ENCODE measurements at regions not wholly inside any gene's neighbourhood (a gene's known extent, or its start where the extent isn't known, plus 50 kb on each side); places are given as distances from the start of the nearest gene placed in this dataset.

DNA sequence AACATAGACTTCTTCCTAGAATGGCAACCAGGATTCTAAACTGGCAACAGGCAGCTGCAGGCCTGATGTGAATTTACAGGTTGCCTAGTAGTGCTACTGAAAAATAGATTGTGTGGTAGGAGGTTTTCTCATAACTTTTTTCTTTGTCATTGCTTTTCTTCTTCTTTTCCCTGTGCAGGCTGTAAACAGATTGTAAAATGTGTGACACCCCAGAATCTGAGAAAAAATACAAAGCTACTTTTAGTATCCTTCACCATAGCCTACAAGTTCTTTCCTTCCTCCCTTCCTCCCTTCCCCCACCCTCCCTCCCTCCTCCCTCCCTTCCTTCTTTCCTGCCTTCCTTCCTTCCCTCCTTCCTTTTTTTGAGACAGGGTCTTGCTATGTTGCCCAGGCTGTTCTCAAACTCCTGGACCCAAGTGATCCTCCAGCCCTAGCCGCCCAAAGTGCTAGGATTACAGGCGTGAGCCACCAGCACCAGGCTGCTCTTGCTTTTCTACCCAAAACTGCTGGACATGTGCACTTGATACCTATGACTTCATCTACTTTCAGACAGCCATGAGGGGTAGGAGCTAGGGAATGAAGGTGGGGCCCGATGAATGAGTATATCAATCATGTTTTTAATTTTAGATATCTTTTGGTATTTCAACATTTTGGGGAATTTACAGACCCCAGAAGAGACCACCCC lies 114.2 kb upstream of the EEA1 start:
- no peak for DNase-seq

DNA sequence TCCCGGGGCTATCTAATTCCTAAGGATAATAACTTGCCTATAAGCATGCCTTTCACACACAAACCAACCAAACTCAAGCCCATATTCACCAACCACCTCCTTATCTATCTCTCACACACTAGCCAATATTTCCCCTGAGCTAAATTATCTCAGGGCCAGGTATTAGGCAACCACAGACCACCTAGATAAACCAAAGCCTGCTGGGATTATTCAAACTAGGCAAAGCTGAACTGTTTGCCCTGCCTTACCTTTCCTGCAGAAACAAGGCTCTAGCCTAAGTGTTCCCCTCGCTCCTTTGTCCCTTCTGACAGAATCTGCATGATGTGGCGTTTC lies 114.7 kb upstream of the EEA1 start:
- DNase-seq: no peak

DNA sequence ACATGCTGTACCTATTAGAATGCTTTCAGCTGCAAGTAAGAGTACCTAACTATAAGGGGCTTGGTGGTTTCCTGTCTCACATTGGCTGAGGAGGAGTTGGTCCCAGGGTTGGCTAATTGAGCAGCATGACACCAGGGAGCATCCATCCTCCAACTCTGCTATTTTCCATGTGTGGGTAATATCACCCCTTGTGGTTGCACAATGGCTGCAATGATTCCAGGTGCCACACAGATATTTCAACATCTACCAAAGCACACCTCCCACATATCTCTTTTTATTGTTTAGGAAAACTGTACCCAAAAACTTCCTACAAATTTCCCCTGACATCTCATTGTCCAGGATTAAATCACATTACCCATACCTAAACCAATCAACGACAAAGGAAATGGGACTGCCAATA lies 118.0 kb upstream of the EEA1 start:
- DNase-seq: no peak

DNA sequence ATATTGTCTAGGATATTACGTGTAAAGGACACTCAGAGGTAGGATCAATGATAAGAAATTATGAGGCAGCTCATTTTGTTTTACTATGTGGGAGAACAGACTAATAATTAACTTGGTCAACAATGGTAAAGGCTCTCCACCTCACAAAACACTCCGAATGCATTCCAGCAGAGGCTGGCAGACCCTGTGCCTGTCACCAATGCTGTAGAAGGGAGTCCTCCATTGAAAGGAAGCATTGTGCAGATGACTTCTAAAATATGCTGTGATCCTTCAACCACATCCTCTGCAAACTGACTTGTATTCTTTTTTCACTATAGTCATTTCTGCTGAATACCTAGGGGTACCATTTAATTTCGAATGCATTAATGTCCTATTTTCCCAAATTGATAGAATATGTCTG lies 119.6 kb upstream of the EEA1 start:
- DNase-seq: no peak

DNA sequence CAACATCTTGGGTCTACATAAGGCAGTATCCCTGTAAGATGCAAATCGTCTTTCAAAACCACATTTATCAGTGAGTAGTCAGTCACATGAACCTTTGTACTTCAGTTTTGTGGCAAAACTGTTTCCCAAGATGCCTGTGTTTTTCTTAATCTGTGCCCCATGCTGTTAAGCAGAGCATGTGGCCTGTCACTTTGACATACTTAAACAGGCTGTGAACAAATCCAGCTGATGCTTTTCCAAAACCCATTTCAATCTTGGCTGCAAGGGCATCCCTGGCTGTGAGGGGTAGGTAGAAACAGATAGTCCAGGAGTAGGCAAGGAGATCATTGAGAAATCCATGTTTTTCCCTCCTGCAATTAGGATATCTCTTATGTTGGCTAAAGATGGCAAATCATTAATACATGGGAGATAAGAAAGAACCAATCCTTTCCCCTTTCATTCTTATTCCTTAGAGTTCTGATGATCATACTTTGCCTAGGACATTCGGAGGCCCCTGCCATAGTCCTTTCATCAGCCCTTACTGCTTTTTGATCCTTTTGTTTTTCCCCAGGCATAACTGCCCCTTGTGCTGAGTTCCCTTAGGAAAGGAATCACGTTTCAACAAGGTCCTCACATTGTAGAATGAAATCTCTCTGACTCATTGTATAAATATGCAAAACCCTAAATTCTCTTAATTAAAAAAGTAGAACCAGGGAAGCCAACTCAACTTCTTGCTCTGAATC lies 121.1 kb upstream of the EEA1 start:
- peak in 1 of 14 donors; percentile 30 for DNase-seq

DNA sequence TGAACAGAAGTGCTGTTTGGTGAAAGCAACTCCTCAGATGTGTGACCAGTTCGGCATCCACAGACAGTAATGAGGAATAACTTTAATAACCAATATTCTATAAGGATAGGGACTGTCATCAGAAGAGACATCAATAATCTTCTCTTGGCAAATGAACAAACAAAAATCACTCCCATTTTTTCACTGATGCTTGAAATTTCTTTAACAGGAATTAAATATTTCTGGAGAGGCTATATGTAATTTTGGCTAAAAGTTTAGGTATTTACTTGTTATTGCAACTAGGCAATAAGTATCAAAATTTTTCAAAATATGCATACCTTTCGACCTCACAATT lies 121.6 kb upstream of the EEA1 start:
- DNase-seq: no peak

DNA sequence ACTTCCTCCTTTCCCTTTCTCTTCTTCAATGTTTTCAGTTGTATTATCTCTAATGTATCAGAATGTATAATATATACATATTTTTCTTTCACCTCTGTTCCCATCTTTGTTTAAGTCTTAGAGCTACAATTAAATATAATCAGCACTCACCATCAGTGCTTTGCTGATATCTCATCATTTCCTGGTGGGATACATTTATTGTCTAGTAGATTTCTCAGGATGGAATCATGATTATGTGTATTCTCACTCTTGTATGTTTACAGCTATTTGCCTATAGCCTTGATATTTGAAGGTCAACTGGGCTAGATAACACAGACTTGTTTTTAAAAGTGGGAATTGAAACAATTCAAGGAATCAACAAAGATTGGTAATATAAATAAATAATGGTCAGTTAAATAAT lies 124.9 kb upstream of the EEA1 start:
- DNase-seq: no peak

DNA sequence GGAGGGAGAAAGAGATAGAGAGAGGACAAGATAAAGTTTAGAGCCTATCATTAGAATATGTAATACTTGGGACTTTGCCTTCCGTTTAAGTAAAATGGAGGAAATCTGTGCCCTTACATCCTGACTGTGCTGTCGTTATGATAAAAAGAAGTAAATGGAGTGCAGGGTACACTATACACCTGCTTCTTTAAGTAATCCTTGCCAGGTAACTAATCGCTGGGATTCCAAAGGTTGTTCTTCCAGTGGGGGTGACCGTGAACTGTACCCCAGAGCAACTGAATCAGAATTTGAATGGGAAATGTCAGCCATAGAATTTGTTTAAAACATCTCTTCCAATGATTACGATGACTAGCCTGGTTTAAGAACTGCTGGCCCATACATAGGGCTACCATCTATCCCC lies 126.1 kb upstream of the EEA1 start:
- no peak for DNase-seq

DNA sequence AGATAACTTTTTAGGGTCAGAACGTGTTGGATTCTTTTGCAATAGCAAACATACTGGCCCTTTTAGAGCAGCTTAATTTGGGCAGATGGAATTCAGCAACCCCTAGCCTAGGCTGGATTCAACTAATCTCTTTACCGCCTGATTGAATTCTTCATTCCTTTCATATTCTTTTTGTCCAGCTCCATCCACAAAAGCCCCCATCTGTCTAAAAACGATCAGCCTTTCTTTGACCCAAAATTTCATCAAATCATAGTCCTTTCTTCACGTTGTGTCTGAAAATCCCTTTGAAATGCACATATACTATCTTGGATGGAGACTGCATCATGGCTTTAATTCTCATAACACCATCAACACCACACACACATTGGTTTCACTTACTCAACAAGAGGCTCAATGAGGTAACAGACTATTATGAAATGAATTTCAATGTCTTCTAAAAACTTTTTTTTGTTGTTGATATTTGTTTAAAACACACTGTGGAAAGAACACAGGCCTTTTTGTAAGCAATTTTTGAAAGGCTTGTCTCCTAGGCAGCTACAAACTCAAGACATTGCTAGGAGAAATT lies 128.0 kb upstream of the EEA1 start:
- DNase-seq: no peak

DNA sequence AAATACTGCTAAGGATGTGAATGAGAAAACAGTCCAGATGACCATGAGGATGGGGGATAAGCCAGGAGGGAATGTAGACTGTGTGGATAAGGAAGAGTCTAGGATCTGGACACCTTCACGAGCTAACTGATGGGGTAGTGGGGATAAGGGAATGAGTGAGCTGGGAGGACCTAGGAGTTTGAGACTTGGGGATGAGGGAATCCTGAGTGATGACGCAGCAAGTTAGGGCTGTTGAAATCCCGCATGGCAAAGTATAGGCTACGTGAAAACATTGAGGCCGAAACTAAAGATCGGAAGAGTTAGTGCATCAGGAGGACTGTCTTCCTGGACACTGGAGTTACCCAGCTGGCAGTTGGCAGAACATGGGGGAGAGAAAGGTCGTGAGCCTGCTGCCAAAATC lies 129.2 kb upstream of the EEA1 start:
- no peak for DNase-seq

DNA sequence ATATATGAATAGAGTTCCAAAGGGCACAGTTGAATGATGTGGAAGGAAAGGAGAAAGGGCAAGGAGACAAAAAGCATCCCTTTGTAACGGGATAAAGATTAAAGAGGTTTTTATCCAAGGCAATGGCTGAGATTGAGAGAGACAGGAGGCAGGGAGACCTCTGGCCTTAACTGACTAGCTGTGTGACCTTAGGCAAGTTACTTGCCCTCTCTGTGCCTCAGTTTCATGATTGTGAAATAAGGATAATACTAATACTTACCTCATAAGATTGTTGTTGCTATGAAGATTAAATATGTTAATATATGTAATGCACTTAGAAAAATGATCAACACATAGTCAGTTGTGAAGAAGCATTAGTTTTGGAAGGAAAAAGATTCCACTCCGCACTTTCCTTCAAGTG lies 130.2 kb upstream of the EEA1 start:
- DNase-seq: no peak

DNA sequence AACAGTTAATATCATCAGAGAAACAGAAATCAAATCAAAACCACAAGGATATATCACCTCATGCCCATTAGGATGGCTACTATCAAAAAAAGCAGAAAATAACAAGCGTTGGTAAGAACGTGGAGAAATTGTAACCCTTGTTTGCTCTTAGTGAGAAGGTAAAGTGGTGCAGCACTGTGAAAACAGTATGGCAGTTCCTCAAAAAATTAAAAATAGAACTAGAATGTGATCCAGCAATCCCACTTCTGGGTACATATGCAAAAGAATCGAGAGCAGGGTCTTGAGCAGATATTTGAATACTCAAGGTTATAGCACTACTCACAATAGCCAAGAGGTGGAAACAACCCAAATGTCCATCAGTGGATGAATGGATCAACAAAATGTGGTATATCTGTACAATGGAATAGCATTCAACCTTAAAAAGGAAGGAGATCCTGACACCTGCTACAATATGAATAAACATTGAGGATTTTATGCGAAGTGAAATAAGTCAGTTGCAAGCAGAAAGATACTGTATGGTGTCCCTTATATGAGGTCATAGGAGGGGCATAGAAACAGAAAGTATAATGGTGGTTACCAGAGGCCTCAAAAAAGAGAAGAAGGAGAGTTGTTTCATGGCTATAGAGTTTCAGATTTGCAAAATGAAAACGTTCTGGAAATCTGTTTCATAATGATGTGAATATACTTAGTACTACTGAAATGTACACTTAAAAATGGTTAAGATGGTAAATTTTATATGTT lies 131.0 kb upstream of the EEA1 start:
- no peak for DNase-seq

DNA sequence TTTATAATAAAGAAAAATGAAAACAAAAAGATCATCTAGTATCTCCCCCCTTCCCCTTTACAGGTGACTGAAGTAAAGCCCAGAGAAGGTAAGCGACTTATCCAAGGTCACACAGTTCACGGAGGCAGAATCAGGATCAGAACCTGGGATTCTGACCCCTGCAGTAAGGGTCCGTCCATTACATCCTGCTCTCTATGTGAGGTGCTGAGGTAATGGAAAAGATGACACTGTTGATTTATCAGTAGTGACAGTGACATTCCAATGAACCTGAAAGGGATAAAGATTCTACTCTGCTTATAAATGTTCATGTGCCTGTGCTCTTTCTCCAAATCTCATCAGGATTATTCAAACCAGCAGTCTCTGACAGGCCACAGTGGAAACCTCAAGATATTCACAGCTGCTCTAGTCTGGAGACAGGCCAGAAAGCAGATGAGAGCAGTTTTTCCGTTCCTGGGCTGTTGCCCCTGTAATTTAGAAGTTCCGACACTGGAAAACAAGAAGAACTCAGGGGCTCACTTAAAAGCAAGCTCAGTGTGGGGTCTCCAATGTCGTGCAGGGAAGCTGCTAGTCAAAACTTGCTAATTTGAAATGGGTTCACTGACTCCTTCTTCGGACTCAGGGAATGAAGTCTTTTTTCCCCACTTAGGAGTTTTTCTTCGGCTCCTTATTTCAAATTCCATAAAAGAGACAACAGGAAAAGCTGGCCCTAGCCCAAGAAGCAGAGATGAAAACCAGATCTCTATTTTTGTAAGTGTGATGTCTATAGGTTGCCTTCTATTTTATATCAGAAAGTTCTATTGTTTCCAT lies 131.8 kb upstream of the EEA1 start:
- DNase-seq: peak in 1 of 14 donors; percentile 22

DNA sequence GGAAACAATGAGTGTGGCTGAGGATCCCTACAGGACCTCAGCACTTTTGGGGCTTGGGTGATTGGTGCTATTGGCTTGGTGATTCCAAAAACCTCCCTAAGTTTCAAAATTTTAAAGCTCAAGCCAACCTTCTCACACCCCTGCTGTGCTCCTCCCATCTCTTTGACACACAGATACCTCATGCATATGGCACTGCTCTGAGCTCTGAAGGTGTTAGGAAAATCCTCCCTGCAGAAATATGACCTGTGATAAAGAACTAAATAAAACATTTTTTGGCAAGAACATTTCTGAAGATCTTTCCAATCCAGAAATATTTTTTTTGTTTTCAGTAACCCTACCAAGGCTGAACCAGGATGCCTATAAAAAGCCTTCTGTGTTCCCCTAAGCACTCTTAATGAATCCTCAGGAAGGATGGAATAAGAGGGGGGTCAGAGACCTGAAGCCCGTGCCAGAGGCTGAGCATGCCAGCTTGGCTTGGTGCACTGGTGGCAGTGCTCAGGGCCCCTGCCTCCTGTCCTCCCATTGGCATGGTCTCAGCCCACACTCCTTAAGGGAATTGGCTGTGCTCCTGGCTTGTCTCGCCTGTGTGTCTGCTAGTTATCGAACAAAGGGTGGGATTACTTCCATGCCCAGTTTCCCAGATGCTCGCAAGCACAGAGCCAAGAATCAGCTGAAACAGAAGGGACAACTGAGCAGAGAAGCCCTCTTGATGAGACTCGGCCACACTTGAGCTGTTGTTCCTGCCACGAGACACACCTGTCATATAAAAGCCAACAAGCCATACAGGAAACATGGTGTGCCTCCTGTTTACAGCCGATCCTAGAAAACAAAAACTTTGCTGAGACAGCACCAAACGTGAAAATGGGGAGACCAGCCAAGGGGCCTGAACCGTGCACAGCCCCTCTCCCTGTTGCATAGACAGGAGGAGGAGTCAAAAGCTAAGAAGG lies 132.7 kb upstream of the EEA1 start:
- DNase-seq: peak in 6 of 14 donors; percentile 25 to 77 (median 42)

DNA sequence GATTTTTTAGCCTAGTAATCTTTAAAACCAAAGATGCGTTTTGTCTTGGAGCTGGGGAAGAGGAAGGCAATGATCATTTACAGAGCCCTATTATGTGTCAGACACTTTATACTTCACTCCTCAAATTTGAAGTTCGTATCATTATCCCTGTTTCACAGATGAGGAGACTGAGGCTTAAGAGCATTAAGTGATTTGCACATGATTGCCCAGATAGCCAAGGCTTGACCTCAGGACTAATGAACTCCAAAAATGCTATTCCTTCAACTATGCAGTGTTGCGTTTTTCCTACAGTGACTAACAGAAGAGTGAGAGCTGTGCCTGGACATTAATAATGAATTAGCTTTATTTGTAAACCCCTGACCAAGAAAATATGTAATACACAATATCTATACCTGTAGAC lies 136.8 kb upstream of the EEA1 start:
- no peak for DNase-seq

DNA sequence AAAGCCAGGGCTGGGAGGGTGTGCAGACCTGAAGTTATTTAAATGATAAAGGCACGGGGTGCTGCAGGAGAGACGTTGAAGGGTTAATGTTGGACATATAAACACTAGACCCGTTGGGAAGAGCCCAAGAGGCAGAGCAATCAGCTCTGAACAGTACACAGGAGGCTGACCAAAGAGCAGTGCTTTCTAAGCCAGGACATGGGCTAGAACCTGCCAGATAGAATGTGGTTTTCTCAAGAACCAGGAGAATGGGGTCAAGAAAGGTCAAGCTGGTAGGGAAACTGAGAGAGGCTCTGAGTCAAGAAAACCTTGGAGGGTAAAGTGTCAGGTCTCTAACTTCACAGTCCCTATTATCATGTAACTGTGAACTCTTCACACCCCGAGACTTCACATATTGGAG lies 143.2 kb upstream of the EEA1 start:
- DNase-seq: no peak

DNA sequence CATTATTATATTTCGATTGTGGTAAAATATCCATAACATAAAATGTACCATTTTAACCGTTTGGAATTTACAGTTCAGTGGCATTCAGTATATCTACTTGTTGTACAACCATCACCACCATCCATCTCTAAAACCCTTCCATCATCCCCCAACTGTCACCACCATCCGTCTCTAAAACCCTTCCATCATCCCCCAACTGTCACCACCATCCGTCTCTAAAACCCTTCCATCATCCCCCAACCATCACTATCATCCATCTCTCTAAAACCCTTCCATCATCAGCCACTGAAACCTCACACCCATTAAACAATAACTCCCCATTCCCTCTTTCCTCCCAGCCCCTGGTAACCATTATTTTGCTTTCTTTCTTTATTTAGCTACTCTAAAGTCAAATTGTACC lies 144.2 kb upstream of the EEA1 start:
- no peak for DNase-seq

DNA sequence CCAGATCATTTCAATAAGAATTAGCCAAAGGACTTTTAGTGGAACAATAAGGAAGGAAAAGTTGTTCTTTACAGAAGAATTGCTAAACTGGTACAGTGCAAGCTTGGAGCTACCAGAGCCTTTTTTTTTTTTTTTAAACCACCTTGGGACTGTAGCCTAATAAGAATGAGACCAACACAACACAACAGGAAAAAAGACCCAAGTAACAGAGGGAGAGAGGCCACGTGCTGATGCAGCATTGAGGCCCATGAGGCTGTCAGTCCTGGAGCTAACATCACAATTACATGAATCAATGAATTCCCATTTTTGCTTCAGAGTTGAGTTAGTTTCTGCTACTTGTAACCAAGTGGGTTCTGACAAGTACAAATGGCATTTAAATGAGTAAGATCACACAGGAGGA lies 149.0 kb upstream of the EEA1 start:
- DNase-seq: no peak

DNA sequence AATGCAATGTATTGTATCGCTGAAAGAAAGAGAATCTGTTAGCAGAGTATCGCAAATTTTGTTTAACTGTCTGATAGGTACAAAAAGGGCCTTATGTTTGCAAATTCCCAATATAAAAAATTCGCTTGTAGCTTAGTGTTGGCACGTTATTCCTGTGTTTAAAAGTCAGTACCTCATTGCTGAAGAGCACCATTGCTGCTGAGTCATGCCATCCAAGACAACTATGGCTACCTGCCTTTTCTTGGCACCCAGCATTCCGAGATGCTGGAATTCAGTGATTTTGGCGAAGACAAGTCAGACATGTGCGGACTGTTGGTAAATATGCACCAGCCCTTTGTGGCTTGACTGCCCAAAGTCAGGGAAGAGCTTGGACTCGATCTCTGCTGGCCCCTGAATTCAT lies 149.5 kb upstream of the EEA1 start:
- no peak for DNase-seq

DNA sequence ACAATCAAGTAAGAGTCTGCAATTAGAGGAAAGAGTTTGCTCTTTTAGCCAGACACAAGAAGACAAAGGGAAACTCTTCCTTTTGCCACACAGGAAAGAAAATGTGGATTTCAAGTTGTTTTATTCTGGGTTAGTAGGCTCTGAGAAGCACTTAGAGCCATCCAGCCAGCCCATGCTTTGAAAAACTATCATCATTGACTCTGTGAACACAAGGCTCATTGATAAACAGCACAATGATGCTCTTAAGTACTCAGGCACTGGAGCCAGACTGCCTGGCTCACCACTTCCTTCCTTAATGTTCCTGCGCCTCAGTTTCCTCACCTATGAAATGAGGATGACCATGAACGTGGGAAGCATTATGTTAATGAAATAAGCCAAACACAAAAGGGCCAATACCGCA lies 150.2 kb upstream of the EEA1 start:
- DNase-seq: peak in 1 of 14 donors; percentile 10

DNA sequence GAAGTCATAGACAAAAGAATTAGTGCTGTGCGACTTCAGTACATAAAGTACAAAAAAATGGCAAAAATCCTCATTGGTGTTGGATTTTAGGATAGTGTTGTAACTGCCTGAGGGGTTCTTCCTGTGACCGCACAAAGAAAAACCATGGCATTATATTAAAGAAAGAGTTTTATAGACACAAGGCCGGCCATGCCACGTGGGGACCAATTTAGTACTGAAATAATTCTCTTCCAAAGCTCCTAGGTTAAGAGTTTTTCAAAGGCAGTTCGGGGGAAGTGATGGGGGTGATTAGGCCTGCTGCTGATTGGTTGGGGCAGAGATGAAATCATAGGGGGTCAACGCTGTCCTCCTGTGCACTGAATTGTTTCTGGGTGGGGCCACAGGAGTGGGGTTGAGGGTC lies 150.9 kb upstream of the EEA1 start:
- no peak for DNase-seq

DNA sequence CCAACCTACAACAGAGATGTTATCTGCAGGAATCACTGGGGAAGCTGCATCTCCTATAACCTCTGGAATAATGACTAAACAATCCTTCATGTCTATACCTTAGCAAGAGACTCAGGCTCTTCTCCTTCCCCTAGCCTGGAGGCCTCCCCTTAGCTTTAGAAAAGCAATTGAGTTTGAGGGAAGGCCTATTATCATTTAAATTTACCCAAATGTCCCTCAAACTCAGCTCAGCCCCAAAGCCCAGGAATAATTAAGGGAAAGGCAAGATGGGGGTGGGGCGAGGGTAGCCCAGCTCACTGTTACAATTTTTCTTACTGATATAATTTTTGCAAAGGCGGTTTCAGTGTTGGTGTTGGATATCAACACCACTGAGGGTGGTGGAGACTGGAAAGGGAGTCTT lies 151.4 kb upstream of the EEA1 start:
- no peak for DNase-seq

All from C1 segment of cervical spinal cord (tissue), 14 donors.